NCI-H748 (cell line): ENCODE measurements at regions not wholly inside any gene's neighbourhood (a gene's known extent, or its start where the extent isn't known, plus 50 kb on each side); places are given as distances from the start of the nearest gene placed in this dataset.

ENCODE experiments used
- DNase-seq: peaks from one replicate; lab custom pipeline; 2025; ENCODE audit not compliant: unreplicated experiment; lab: John Stamatoyannopoulos, UW

DNA sequence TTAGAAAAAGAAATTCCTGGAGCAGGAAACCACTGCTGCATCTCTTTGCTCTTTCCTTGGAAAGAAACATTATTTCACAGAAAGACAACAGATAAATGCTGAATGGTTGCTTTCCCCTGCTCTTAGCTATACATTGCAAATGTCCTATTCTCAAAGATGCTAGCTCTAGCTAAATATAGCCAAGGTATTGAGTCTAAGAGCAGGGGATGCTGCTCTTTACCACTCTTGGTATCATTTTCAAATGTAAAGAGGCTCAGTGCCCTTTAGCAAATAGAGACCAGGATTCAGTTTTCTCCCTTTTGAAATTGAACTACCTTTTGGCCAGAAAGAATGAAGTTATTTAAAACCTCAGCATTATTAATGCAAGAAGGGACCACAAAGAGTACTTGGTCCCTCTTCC lies 104.0 kb upstream of the FUT8 start:
- DNase-seq = no peak

DNA sequence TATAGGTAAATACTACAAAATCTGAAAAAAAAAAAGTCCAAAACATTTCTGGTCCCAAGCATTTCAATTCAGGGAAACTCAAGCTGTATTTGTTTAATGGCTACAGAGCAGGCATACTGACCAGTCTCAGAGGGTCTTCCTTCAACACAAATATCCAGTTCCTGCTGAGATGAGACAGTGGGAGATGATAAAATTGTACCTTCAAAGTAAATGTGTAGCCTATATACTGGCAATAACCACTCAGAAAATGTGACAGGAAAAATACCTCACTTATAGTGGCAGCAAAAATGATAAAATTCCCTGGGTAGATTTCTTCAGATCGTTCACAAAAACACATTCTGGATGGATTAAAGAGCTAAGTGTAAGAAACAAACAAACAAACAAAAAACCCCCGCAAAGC lies 102.0 kb upstream of the FUT8 start:
- DNase-seq = no peak

DNA sequence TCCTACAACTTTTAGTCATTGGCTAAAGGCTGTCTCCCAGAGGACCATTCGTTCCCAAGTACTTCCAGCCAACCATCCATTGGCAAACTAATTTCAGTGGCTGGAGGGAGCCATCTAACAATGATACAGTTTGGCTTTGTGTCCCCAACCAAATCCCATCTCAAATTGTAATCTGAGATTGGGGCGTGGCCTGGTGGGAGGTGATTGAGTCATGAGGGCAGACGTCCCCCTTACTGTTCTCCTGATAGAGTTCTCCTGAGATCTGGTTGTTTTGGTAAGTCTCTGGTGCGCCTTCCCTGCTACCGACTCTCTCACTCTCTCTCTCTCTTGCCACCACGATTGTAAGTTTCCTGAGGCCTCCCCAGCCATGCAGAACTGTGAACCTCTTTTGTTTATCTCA lies 99.7 kb upstream of the FUT8 start:
- peak; percentile 9 for DNase-seq

DNA sequence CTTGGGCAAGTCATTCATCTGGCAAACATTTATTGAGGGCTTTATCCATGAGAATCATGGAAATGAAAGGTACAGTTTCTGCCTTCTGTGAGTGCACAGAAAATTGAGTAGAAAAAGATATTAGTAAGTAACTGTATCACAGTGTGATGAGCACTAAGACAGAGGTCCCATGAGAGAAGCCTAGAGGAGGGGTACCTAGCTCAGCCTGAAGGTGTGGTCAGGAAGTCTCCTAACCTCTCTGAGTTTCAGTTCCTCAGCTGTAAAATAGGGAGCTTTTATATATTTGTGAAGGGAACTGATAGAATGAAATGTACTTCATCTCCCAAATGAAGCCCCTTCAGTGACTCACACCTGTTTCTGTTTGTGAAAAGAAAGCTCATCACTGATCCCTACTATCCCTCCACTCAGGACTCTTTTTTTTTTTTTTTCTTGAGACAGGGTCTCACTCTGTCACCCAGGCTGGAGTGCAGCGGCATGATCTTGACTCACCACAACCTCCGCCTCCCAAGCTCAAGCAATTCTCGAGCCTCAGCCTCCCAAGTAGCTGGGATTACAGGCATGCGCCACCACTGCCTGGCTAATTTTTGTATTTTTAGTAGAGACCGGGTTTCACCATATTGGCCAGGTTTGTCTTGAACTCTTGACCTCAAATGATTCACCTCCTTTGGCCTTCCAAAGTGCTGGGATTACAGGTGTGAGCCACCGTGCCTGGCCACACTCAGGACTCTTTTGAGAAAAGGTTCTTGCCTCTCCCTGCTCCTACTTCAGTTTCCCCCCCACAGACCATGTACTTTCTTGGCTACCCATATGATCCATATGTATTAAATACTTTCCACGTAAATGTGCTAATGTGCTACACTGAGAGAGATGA lies 93.7 kb upstream of the FUT8 start:
- no peak for DNase-seq

- no peak for DNase-seq
Measured at GRCh38 chr14:65320661-65321308, 91.7 kb upstream of the FUT8 start.

DNA sequence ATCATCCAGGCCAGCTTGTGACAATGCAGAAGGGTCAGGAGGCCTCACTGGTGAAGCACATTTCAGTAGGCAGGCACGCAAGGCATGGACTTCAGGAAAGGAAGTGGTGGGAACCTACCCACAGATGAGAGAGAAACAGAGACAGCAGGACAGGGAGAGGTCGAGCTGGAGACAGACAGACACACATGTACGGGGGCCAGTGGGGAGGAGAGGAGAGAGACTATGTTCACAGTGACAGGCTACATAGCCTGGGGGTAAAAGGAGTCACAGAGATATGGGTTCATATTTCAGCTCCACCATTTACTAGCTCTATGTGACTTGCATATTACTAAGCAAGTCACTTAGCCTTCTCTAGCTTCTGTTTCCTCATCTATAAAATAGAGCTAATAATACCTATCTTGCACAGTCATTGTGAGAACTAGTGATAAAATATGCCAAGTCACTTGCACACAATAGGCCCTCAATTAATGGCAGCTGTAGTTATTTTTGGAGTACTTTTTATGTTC lies 91.1 kb upstream of the FUT8 start:
- DNase-seq = no peak

- no peak for DNase-seq
Measured at GRCh38 chr14:65329481-65329880, 83.0 kb upstream of the FUT8 start.

GRCh38 chr14:65329911-65330310 lies 82.6 kb upstream of the FUT8 start:
- DNase-seq = no peak

DNA sequence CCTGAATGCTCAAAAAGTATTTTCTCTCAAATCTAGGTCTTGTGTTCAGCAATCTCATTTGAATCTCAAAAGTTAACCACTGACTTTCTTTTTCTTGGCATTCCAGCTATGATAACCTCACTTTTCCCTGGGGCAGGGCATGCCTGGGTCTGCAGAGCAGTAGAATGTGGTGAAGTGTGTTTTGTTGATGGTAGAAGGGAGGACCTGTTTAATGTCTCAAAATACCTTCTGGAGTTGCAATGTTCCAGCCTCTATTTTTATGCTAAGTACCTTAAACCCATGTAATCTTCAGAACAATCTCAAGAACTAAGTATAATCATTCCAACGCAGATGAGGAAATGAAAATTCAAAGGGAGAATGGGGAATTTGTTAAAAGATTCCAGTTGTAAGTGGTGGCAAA lies 82.1 kb upstream of the FUT8 start:
- DNase-seq = no peak

GRCh38 chr14:65331652-65332051 lies 80.9 kb upstream of the FUT8 start:
- DNase-seq = no peak

DNA sequence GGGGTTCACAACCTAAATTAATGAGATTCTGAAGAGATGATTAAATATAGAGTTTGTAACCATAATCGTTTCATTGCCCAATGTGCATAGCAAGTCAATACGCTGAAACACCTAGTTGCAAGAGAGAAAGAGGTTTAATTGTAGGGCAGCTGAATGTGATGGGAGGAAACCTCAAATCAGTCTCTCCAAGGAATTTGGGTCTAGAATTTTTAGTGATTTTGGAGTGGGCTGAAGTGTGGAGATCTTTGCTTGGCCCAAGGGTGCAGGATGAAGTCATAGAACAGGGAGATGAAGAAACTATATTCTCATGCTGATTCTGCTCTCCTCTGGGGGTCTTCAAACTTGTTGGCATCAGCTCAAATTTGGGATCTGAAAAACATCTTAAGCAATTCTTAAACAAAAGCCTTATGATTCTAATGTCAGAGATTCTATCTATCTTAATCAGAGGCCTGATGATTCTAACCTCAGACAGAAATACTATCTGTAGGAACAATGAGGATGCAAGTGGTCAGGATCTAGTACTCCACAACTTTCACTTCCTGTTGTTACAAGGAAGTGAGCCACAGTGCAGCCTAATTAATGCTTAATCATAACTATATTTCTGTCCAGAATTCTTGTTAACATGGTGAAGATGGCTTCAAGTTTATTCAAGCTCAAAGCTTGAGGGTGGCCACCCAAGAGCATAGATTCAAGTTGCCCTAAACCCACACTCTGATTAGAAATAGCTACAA lies 80.2 kb upstream of the FUT8 start:
- DNase-seq = no peak

DNA sequence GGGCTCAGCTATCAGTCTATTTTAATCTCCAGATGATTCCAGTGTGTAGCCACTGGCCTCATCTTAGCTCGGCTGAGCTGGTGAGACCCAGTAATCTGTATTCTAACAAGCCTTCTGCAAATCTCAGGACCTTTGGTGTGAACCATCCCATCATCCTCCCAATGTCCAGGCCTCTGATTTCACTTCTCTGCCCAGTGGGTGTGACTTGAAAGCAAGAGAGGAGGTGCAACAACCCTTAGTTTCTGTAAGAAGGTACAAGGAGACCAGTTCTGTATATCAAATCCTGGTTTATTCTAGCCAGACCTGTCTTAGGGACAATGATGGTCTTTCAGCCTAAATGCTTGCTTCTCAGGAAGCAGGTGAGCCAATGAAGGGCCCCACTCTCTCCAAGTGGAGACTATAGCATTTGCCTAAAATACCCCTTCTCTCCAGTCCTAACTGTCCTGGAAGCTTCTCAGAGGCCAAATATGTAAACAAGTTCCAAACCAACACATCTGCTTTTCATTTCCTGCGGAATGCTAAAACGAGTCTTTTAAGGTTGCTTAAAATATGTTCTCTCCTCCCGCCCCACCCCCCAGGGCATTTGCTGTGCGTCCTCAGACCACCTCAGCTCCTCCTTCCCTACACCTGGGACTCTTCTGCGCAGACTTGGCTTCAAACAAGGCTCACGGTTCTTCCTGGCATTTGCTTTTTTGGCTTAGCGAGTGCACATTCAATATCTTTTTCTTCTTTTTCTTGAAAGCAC lies 78.4 kb upstream of the FUT8 start:
- no peak for DNase-seq

- DNase-seq = peak; percentile 34
Measured at GRCh38 chr14:65334765-65335410, 77.6 kb upstream of the FUT8 start.

DNA sequence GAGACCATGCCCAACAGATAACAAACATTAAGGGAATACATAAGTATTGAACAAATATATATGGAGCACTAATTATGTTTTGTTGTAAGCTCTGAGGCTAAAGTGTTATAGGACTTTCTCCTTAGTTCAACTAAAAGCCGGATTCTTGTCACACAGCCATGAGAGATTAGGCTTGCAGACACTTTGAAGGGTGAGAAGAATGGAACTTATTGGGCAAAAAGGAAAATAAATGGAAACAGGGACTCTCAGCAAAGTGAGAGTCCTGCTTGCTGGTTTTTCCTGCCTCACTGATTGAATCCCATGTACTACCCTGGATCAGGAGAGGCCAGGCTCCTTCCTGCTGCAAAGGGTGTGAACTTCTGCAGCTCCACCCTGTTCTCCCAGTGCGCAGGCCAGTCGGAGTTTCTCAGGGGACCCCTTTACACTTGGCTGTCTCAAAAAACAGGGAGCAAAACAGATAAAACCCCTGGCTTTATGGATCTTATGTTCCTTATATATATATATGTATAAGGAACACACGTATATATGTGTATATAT lies 77.1 kb upstream of the FUT8 start:
- no peak for DNase-seq

DNA sequence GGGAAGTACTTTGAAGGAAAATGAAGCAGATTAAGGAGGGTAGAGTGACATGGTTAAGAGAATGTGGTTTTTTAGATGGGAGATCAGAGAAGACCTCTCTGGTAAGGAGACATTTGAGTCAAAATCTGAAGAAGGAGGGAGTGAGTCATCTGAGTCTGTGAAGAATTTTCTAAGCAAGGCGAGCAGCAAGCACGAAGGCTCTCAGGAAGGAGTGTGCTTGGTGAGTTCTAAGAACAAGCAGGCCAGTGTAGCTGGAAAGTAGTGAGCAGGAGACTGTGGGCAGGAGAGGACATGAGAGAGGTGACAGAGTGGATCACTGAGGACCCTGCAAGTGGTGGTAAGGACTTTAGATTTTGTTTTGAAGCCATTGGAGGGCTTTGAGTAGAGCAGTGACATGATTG lies 76.3 kb upstream of the FUT8 start:
- DNase-seq = no peak

DNA sequence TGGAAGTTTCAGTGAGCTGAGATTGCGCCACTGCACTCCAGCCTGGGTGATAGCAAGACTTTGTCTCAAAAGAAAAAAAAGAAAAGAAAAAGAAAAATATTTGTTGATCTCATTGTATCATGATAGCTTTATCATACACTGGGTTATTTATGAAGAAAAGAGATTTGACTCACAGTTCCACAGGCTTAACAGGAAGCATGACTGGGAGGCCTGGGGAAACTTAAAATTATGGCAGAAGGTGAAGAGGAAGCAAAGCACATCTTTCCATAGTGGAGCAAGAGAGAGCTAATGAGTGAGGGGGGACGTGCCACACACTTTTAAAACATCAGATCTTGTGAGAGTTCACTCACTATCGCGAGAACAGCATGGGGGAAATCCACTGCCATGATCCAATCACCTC lies 72.7 kb upstream of the FUT8 start:
- no peak for DNase-seq

GRCh38 chr14:65344011-65344410 lies 68.5 kb upstream of the FUT8 start:
- no peak for DNase-seq

DNA sequence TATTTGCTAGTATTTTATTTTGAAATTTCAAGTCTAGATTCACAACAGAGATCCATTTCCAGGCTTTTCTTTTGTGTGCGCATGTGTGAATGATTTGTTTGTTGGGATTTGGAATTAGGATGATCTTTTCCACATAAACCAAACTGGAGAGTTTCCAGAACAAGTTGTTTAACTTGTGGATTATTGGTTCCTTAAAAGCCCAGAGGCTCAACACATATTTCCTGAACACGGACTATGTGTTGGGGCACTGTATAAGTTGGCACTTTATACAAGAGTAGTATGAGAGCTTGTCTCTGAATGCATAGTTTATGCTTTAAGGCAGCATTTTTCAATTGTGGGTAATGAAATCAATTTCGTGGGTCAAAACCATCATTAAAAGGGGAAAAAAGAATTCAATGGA lies 67.3 kb upstream of the FUT8 start:
- no peak for DNase-seq

- no peak for DNase-seq
Measured at GRCh38 chr14:65346474-65346873, 66.1 kb upstream of the FUT8 start.

GRCh38 chr14:65346895-65347294 lies 65.6 kb upstream of the FUT8 start:
- no peak for DNase-seq
